IMR-90 (cell line): ENCODE measurements at regions not wholly inside any gene's neighbourhood (a gene's known extent, or its start where the extent isn't known, plus 50 kb on each side); places are given as distances from the start of the nearest gene placed in this dataset.

ENCODE experiments used
- ATAC-seq: fragments of 200-7000 bp; cut with Tn5 transposase; 2 replicates; pipeline ENCODE4 v1.9.1; 2020; ENCODE audit warnings: low read depth, mild to moderate bottlenecking, moderate library complexity
- BruUV-seq: library from RNA; stranded (reverse); fragments of 400-500 nt; replicated peaks from 2 replicates; lab custom pipeline; 2021; lab: Mats Ljungman, UMichigan
- CTCF ChIA-PET: fragments of 300-600 bp; formaldehyde crosslinking; extraction: SDS; loops from one replicate; lab custom pipeline; 2021; ENCODE audit warnings: antibody characterized with exemption; lab: Yijun Ruan, JAX
- POLR2A ChIA-PET: fragments of 300-600 bp; sonication (Branson Sonifier 250); formaldehyde crosslinking; loops from one replicate; lab custom pipeline; 2022; ENCODE audit warnings: antibody characterized with exemption; ENCODE audit not compliant: unreplicated experiment; lab: Charles Lee
- DNase-seq: peaks from one replicate; pipeline ENCODE4 v3.0.0; 2013
- H2AFZ ChIP-seq: replicated peaks from 2 replicates; pipeline ENCODE3; 2013; ENCODE audit warnings: low read length, mild to moderate bottlenecking; ENCODE audit not compliant: poor library complexity
- H2AK5ac ChIP-seq: 2 replicates; pipeline ENCODE4 v1.6.1; 2013; ENCODE audit warnings: low read depth, low read length, inconsistent platforms
- H2AK9ac ChIP-seq: replicated peaks from 2 replicates; pipeline ENCODE3; 2013; ENCODE audit warnings: mild to moderate bottlenecking, low read depth, low read length, moderate library complexity; ENCODE audit not compliant: poor library complexity
- H2BK120ac ChIP-seq: 2 replicates; pipeline ENCODE4 v1.6.1; 2013; ENCODE audit warnings: low read depth, low read length, inconsistent platforms
- H2BK15ac ChIP-seq: 3 replicates; pipeline ENCODE4 v1.6.1; 2013; ENCODE audit warnings: low read depth, low read length, inconsistent platforms
- H2BK20ac ChIP-seq: 2 replicates; pipeline ENCODE4 v1.6.1; 2013; ENCODE audit warnings: low read depth, mild to moderate bottlenecking, inconsistent platforms, low read length, moderate library complexity
- H2BK5ac ChIP-seq: 2 replicates; pipeline ENCODE4 v1.6.1; 2013; ENCODE audit warnings: mild to moderate bottlenecking, low read depth, low read length, inconsistent platforms; ENCODE audit not compliant: poor library complexity, severe bottlenecking
- H3K14ac ChIP-seq: replicated peaks from 2 replicates; pipeline ENCODE4 v1.6.1; 2013; ENCODE audit warnings: low read depth, low read length, inconsistent platforms
- H3K18ac ChIP-seq: 2 replicates; pipeline ENCODE4 v1.6.1; 2013; ENCODE audit warnings: low read depth, low read length, control low read depth
- H3K23ac ChIP-seq: 2 replicates; pipeline ENCODE4 v1.6.1; 2013; ENCODE audit warnings: low read depth, low read length, inconsistent platforms
- H3K27ac ChIP-seq: 2 replicates; pipeline ENCODE4 v1.5.1; 2013; ENCODE audit warnings: mild to moderate bottlenecking, control low read depth, low read length; ENCODE audit not compliant: insufficient read depth
- H3K27me3 ChIP-seq: 2 replicates; pipeline ENCODE4 v1.6.1; 2013; ENCODE audit warnings: low read length; ENCODE audit not compliant: control insufficient read depth, insufficient read depth
- H3K36me3 ChIP-seq: 2 replicates; pipeline ENCODE4 v1.6.1; 2013; ENCODE audit warnings: low read length, mixed read lengths; ENCODE audit not compliant: control insufficient read depth, insufficient read depth
- H3K4ac ChIP-seq: 2 replicates; pipeline ENCODE4 v1.6.1; 2013; ENCODE audit warnings: low read depth, low read length, inconsistent platforms
- H3K4me1 ChIP-seq: 2 replicates; pipeline ENCODE4 v1.6.1; 2013; ENCODE audit warnings: low read length, mixed read lengths; ENCODE audit not compliant: control insufficient read depth, insufficient read depth
- H3K4me2 ChIP-seq: 2 replicates; pipeline ENCODE4 v1.6.1; 2013; ENCODE audit warnings: low read depth, mild to moderate bottlenecking, control low read depth, low read length, moderate library complexity
- H3K4me3 ChIP-seq: 2 replicates; pipeline ENCODE4 v1.5.1; 2013; ENCODE audit warnings: low read depth, mild to moderate bottlenecking, control low read depth, low read length, moderate library complexity; ENCODE audit not compliant: insufficient read depth
- H3K56ac ChIP-seq: 2 replicates; pipeline ENCODE4 v1.6.1; 2013; ENCODE audit warnings: low read length, inconsistent platforms; ENCODE audit not compliant: insufficient read depth; ENCODE audit errors: extremely low read depth
- H3K79me1 ChIP-seq, 2 experiments: 2 replicates each; pipeline ENCODE4 v1.6.1; 2013; ENCODE audit warnings: low read length in 2 of 2, inconsistent platforms in 1 of 2, low read depth in 1 of 2
- H3K9ac ChIP-seq: 2 replicates; pipeline ENCODE4 v1.6.1; 2013; ENCODE audit warnings: low read depth, low read length, control low read depth
- H3K9me1 ChIP-seq: 2 replicates; pipeline ENCODE4 v1.6.1; 2013; ENCODE audit warnings: low read length, inconsistent platforms; ENCODE audit not compliant: insufficient read depth
- H3K9me3 ChIP-seq: 2 replicates; pipeline ENCODE4 v1.6.1; 2013; ENCODE audit warnings: low read length; ENCODE audit not compliant: control insufficient read depth, insufficient read depth
- H4K20me1 ChIP-seq: 2 replicates; pipeline ENCODE4 v1.6.1; 2013; ENCODE audit warnings: low read length, inconsistent platforms; ENCODE audit not compliant: insufficient read depth
- H4K5ac ChIP-seq: 2 replicates; pipeline ENCODE4 v1.6.1; 2013; ENCODE audit warnings: mild to moderate bottlenecking, low read depth, low read length, control low read depth
- H4K8ac ChIP-seq, 2 experiments: 2 replicates each; pipeline ENCODE4 v1.6.1; 2013; ENCODE audit warnings: low read depth in 2 of 2, low read length in 2 of 2, control low read depth in 1 of 2, inconsistent platforms in 1 of 2
- H4K91ac ChIP-seq: 2 replicates; pipeline ENCODE4 v1.6.1; 2013; ENCODE audit warnings: low read depth, low read length, inconsistent platforms; ENCODE audit not compliant: insufficient read depth
- CEBPB ChIP-seq: IDR thresholded peaks from 2 replicates; pipeline ENCODE4 v1.6.1; 2012; ENCODE audit warnings: low read depth, low read length, improper control_type of control experiment
- FOS ChIP-seq: fragments of 150-350 bp; IDR thresholded peaks from 2 replicates; pipeline ENCODE4 v1.6.1; 2016; ENCODE audit warnings: low read depth, low read length
- MAZ ChIP-seq: IDR thresholded peaks from 2 replicates; pipeline ENCODE4 v1.6.1; 2012; ENCODE audit warnings: low read depth, mild to moderate bottlenecking, low read length, improper control_type of control experiment, moderate library complexity, borderline replicate concordance
- MXI1 ChIP-seq: IDR thresholded peaks from 2 replicates; pipeline ENCODE4 v1.6.1; 2012; ENCODE audit warnings: low read depth, mild to moderate bottlenecking, low read length, moderate library complexity, borderline replicate concordance
- NFE2L2 ChIP-seq: fragments of 150-350 bp; IDR thresholded peaks from 2 replicates; pipeline ENCODE4 v1.6.1; 2016; ENCODE audit warnings: low read depth, mild to moderate bottlenecking, low read length
- POLR2A ChIP-seq: IDR thresholded peaks from 2 replicates; pipeline ENCODE4 v1.6.1; 2012; ENCODE audit warnings: mild to moderate bottlenecking, low read depth, low read length
- RAD21 ChIP-seq: IDR thresholded peaks from 2 replicates; pipeline ENCODE4 v1.6.1; 2012; ENCODE audit warnings: low read length, improper control_type of control experiment
- RCOR1 ChIP-seq: IDR thresholded peaks from 2 replicates; pipeline ENCODE4 v1.6.1; 2012; ENCODE audit warnings: mild to moderate bottlenecking, low read length, improper control_type of control experiment; ENCODE audit not compliant: insufficient replicate concordance
- WGBS, 2 experiments: methylation state at CpG; one replicate each; pipeline versions ENCODE4 v1.1.5 to v1.1.7; 2013; ENCODE audit warnings: missing lambda C conversion rate in 2 of 2; ENCODE audit not compliant: insufficient read length in 1 of 2; ENCODE audit errors: extremely low coverage in 2 of 2; 5-methylcytosine and 5-hydroxymethylcytosine counted together
- dilution Hi-C: fragments of 300-500 bp; cut with HindIII; formaldehyde crosslinking; loops from one replicate; pipeline ENCODE4 v1.14.3; 2018; ENCODE audit warnings: low sequenced_read_pairs; ENCODE audit not compliant: unreplicated experiment
- in situ Hi-C: fragments of 300-500 bp; cut with MboI; formaldehyde crosslinking; loops from 3 replicates; pipeline ENCODE4 v1.14.3; 2019; ENCODE audit warnings: low sequenced_read_pairs, inconsistent platforms, mixed read lengths
- intact Hi-C: fragments of 100-400 bp; cut with micrococcal nuclease; formaldehyde crosslinking; loops from 2 replicates; pipeline ENCODE4 v1.10.0; 2022
- TF ChIP-seq, protein P1 (sequence below): conservative IDR thresholded peaks from 2 replicates; pipeline ENCODE4 v1.5.1; 2012; ENCODE audit warnings: mild to moderate bottlenecking, low read depth, low read length, improper control_type of control experiment
- TF ChIP-seq, protein P2 (sequence below): fragments of 150-350 bp; IDR thresholded peaks from 2 replicates; pipeline ENCODE4 v1.6.1; 2016; ENCODE audit warnings: low read depth, mild to moderate bottlenecking, low read length, moderate library complexity, borderline replicate concordance
- TF ChIP-seq, protein P3 (sequence below): fragments of 150-350 bp; IDR thresholded peaks from 2 replicates; pipeline ENCODE4 v1.6.1; 2017; ENCODE audit warnings: mild to moderate bottlenecking, antibody characterized with exemption, low read length, low read depth

DNA sequence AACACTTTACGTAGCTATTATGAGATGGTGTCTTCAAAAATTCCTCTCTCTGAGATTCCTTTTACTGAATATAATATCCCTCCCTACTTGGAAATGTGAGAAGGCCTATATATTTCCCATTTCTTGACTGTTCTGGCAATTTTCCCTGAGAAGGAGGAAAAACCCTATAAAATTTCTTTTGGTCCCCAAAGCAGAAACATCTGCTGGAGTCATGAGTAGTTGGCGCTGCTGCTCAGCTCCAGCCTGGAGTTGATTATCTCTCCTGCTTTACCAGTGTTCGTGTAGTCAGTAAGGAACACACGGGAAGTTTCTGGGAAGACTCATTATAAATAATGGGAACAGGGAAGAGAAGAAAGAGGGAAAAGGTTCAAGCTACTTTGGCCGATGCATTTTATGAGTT, 680.1 kb downstream of the EPHA3 start:
- dilution Hi-C loops = no loop called here
- Histone ChIP-seq H3K4me1 (no peaks in the 10 kb centered on the region), H4K8ac (no peak overlapping the region), H4K20me1 (no peaks in the 10 kb centered on the region), H4K5ac (no peak overlapping the region), H3K4ac (no peak overlapping the region), H2BK120ac (no peak overlapping the region), H3K27ac (no peak overlapping the region), H3K9ac (no peak overlapping the region), H2AK5ac (no peak overlapping the region), H2AK9ac (no peak overlapping the region), H3K79me1 (no peaks in the 10 kb centered on the region), H2BK15ac (no peak overlapping the region), H3K9me1 (no peaks in the 10 kb centered on the region), H3K9me3 (no peaks in the 10 kb centered on the region), H4K91ac (no peak overlapping the region), H3K27me3 (no peaks in the 10 kb centered on the region), H3K4me2 (no peak overlapping the region), H3K4me3 (no peak overlapping the region), H2BK5ac (no peak overlapping the region), H3K56ac (no peak overlapping the region), H2BK20ac (no peak overlapping the region), H2AFZ (no peak overlapping the region), H3K36me3 (no peaks in the 10 kb centered on the region), H3K23ac (no peak overlapping the region), H3K18ac (no peak overlapping the region), H3K14ac (no peak overlapping the region)
- no TSS peak for BruUV-seq
- ATAC-seq (no peak), DNase-seq (no peak)
- POLR2A ChIA-PET = no interaction called here
- intact Hi-C loops = no loop called here
- no CpG with 5 or more reads among the region's 5 CpGs for WGBS, 2 experiments
- CTCF ChIA-PET = no interaction called here
- in situ Hi-C loops = no loop called here
- no peak for TF ChIP-seq POLR2A
- TF ChIP-seq RCOR1 = no peak
- no peak for TF ChIP-seq FOS
- TF ChIP-seq RAD21 = no peak
- TF ChIP-seq CEBPB = no peak
- no peak for TF ChIP-seq MXI1
- no peak for TF ChIP-seq MAZ
- TF ChIP-seq NFE2L2 = no peak
- TF ChIP-seq, protein P1, sequence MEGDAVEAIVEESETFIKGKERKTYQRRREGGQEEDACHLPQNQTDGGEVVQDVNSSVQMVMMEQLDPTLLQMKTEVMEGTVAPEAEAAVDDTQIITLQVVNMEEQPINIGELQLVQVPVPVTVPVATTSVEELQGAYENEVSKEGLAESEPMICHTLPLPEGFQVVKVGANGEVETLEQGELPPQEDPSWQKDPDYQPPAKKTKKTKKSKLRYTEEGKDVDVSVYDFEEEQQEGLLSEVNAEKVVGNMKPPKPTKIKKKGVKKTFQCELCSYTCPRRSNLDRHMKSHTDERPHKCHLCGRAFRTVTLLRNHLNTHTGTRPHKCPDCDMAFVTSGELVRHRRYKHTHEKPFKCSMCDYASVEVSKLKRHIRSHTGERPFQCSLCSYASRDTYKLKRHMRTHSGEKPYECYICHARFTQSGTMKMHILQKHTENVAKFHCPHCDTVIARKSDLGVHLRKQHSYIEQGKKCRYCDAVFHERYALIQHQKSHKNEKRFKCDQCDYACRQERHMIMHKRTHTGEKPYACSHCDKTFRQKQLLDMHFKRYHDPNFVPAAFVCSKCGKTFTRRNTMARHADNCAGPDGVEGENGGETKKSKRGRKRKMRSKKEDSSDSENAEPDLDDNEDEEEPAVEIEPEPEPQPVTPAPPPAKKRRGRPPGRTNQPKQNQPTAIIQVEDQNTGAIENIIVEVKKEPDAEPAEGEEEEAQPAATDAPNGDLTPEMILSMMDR = no peak
- TF ChIP-seq, protein P2, sequence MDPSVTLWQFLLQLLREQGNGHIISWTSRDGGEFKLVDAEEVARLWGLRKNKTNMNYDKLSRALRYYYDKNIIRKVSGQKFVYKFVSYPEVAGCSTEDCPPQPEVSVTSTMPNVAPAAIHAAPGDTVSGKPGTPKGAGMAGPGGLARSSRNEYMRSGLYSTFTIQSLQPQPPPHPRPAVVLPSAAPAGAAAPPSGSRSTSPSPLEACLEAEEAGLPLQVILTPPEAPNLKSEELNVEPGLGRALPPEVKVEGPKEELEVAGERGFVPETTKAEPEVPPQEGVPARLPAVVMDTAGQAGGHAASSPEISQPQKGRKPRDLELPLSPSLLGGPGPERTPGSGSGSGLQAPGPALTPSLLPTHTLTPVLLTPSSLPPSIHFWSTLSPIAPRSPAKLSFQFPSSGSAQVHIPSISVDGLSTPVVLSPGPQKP = no peak
- TF ChIP-seq, protein P3, sequence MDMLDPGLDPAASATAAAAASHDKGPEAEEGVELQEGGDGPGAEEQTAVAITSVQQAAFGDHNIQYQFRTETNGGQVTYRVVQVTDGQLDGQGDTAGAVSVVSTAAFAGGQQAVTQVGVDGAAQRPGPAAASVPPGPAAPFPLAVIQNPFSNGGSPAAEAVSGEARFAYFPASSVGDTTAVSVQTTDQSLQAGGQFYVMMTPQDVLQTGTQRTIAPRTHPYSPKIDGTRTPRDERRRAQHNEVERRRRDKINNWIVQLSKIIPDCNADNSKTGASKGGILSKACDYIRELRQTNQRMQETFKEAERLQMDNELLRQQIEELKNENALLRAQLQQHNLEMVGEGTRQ = no peak
